Uterus (tissue), 3 donors: ENCODE measurements at regions not wholly inside any gene's neighbourhood (a gene's known extent, or its start where the extent isn't known, plus 50 kb on each side); places are given as distances from the start of the nearest gene placed in this dataset.

Source experiments
- DNase-seq, 2 donors: peaks; one replicate each; pipeline ENCODE4 v3.0.0-alpha.2; 2019 to 2020
- H3K27ac ChIP-seq, 2 donors: fragments of 200-600 bp; sonication (generic); 1 replicate in 1 of 2; 2 replicates in 1 of 2; pipeline ENCODE4 v1.5.1; 2016 to 2018
- H3K27me3 ChIP-seq, 2 donors: fragments of 200-600 bp; sonication (generic); one replicate each; pipeline ENCODE4 v1.5.1; 2018 to 2019; ENCODE audit warnings: control low read depth in 1 of 2
- H3K36me3 ChIP-seq, 2 donors: fragments of 200-600 bp; sonication (generic); one replicate each; pipeline ENCODE4 v1.5.1; 2019; ENCODE audit warnings: control low read depth in 1 of 2
- H3K4me1 ChIP-seq, 2 donors: fragments of 200-600 bp; sonication (generic); one replicate each; pipeline ENCODE4 v1.5.1; 2018 to 2019; ENCODE audit warnings: control low read depth in 1 of 2
- H3K4me3 ChIP-seq, 2 donors: fragments of 200-600 bp; sonication (generic); 1 replicate in 1 of 2; 2 replicates in 1 of 2; pipeline ENCODE4 v1.5.1; 2018 to 2019; ENCODE audit warnings: mild to moderate bottlenecking in 1 of 2
- H3K9me3 ChIP-seq, 2 donors: fragments of 200-600 bp; sonication (generic); one replicate each; pipeline ENCODE4 v1.5.1; 2019; ENCODE audit warnings: control low read depth in 1 of 2
- CTCF ChIP-seq, 4 experiments: fragments of 200-600 bp in 2 of 4; fragments of 450-650 bp in 2 of 4; sonication (generic) in 2 of 4; IDR thresholded peaks; one replicate each; pipeline ENCODE4 v1.5.1; 2016 to 2019; ENCODE audit warnings: antibody characterized with exemption in 4 of 4, mild to moderate bottlenecking in 2 of 4, moderate library complexity in 1 of 4
- POLR2A ChIP-seq, 2 donors: fragments of 450-650 bp; IDR thresholded peaks; one replicate each; pipeline ENCODE4 v1.6.1; 2016; ENCODE audit warnings: antibody characterized with exemption in 2 of 2, mild to moderate bottlenecking in 1 of 2, moderate library complexity in 1 of 2
- intact Hi-C: fragments of 100-400 bp; cut with DNase I; formaldehyde crosslinking; loops from one replicate; pipeline ENCODE4 v1.15.1; 2023; ENCODE audit warnings: low total_unique reads
- donor health status: DM: yes; HTN: yes; CAD: no.

GRCh38 chr11:29318134-29318845, 698.5 kb downstream of the KCNA4 start:
- no peak overlapping the region for H3K27ac ChIP-seq
- no peak for TF ChIP-seq CTCF (IDR thresholded peaks at IDR 0.05)
- no peak for TF ChIP-seq POLR2A (IDR thresholded peaks at IDR 0.05)
- intact Hi-C loops: no loop called here

GRCh38 chr11:29317694-29318093, 699.1 kb downstream of the KCNA4 start:
- H3K27me3 ChIP-seq: no peaks in the 10 kb centered on the region

More at GRCh38 chr11:29318134-29318845, 698.5 kb downstream of the KCNA4 start:
- Histone ChIP-seq H3K27me3 (no peaks in the 10 kb centered on the region), H3K4me3 (no peak overlapping the region), H3K36me3 (no peaks in the 10 kb centered on the region), H3K9me3 (no peaks in the 10 kb centered on the region), H3K4me1 (no peaks in the 10 kb centered on the region)
- no peak for DNase-seq

GRCh38 chr11:29315275-29315674, 701.6 kb downstream of the KCNA4 start:
- Histone ChIP-seq H3K36me3 (no peaks in the 10 kb centered on the region), H3K27me3 (no peaks in the 10 kb centered on the region), H3K4me1 (no peaks in the 10 kb centered on the region), H3K27ac (no peak overlapping the region), H3K9me3 (no peaks in the 10 kb centered on the region), H3K4me3 (no peak overlapping the region)
- intact Hi-C loops: no loop called here
- no peak for TF ChIP-seq CTCF (IDR thresholded peaks at IDR 0.05)
- no peak for TF ChIP-seq POLR2A (IDR thresholded peaks at IDR 0.05)
- no peak for DNase-seq

More at GRCh38 chr11:29317694-29318093, 699.1 kb downstream of the KCNA4 start:
- H3K4me3 ChIP-seq: no peak overlapping the region
- H3K36me3 ChIP-seq: no peaks in the 10 kb centered on the region
- intact Hi-C loops: no loop called here
- no peak overlapping the region for H3K27ac ChIP-seq
- H3K4me1 ChIP-seq: no peaks in the 10 kb centered on the region
- TF ChIP-seq POLR2A (IDR thresholded peaks at IDR 0.05) (no peak), CTCF (IDR thresholded peaks at IDR 0.05) (no peak)
- DNase-seq: no peak
- no peaks in the 10 kb centered on the region for H3K9me3 ChIP-seq

GRCh38 chr11:29314211-29314610, 702.6 kb downstream of the KCNA4 start:
- Histone ChIP-seq H3K27ac (no peak overlapping the region), H3K4me3 (no peak overlapping the region), H3K4me1 (no peaks in the 10 kb centered on the region), H3K36me3 (no peaks in the 10 kb centered on the region), H3K27me3 (no peaks in the 10 kb centered on the region), H3K9me3 (no peaks in the 10 kb centered on the region)
- DNase-seq: no peak
- TF ChIP-seq POLR2A (IDR thresholded peaks at IDR 0.05): no peak
- no peak for TF ChIP-seq CTCF (IDR thresholded peaks at IDR 0.05)
- intact Hi-C loops: no loop called here

- no peak for DNase-seq
Measured at GRCh38 chr11:29312812-29313211, 704.0 kb downstream of the KCNA4 start.

More at GRCh38 chr11:29312812-29313211, 704.0 kb downstream of the KCNA4 start:
- intact Hi-C loops: no loop called here
- no peaks in the 10 kb centered on the region for H3K4me1 ChIP-seq
- H3K27me3 ChIP-seq: no peaks in the 10 kb centered on the region
- no peaks in the 10 kb centered on the region for H3K9me3 ChIP-seq
- no peak overlapping the region for H3K4me3 ChIP-seq
- TF ChIP-seq POLR2A (IDR thresholded peaks at IDR 0.05): no peak
- H3K36me3 ChIP-seq: no peaks in the 10 kb centered on the region
- H3K27ac ChIP-seq: no peak overlapping the region
